Right cardiac atrium (tissue), 5 donors: ENCODE measurements at regions not wholly inside any gene's neighbourhood (a gene's known extent, or its start where the extent isn't known, plus 50 kb on each side); places are given as distances from the start of the nearest gene placed in this dataset.
A peak's percentile ranks its signal among the peaks of the same experiment; 100 is the strongest.
"Not testable (repeated sequence)": the region's sequence is repeated elsewhere in the genome, so short reads cannot be mapped to it uniquely, and the experiment has no call there.

Experiments used
- ATAC-seq, 2 donors: fragments of 200-7000 bp; cut with Tn5 transposase; one replicate each; pipeline versions ENCODE4 v1.8.0 to v1.9.1; 2020; ENCODE audit warnings: moderate library complexity in 2 of 2, mild to moderate bottlenecking in 1 of 2
- DNase-seq, 3 donors: peaks; one replicate each; pipeline ENCODE4 v3.0.0-alpha.2; 2020
- H3K27ac ChIP-seq: one replicate; pipeline ENCODE4 v1.5.1; 2013; ENCODE audit warnings: mild to moderate bottlenecking, low read length, control low read depth, moderate library complexity
- H3K27me3 ChIP-seq: one replicate; pipeline ENCODE4 v1.6.1; 2013; ENCODE audit not compliant: control insufficient read depth, insufficient read depth
- H3K4me1 ChIP-seq: one replicate; pipeline ENCODE4 v1.6.1; 2013; ENCODE audit warnings: low read length; ENCODE audit not compliant: control insufficient read depth, insufficient read depth
- H3K4me3 ChIP-seq: one replicate; pipeline ENCODE4 v1.5.1; 2013; ENCODE audit warnings: low read length, control low read depth
- H3K9me3 ChIP-seq: one replicate; pipeline ENCODE4 v1.6.1; 2013; ENCODE audit warnings: low read length; ENCODE audit not compliant: control insufficient read depth
- WGBS: extraction: QIAGEN DNeasy Blood & Tissue Kit; methylation state at CpG from one replicate; pipeline ENCODE4 v1.1.7; 2013; 5-methylcytosine and 5-hydroxymethylcytosine counted together
- intact Hi-C, 4 donors: fragments of 100-400 bp; cut with DNase I; formaldehyde crosslinking; loops; one replicate each; pipeline versions ENCODE4 v1.11.0 to v1.14.0; 2022 to 2023
- donor health status: healthy with polysubstance abuse.
- donor health status: DM: no; HTN: yes; CAD: no.
- donor health status: DM: no; HTN: no; CAD: no.
- donor health status: DM: no; HTN: yes; CAD: no; lungs with severe emphysema.
- donor health status: DM: yes; HTN: yes; CAD: no.

- Histone ChIP-seq H3K27me3 (no peaks in the 10 kb centered on the region), H3K4me1 (no peaks in the 10 kb centered on the region), H3K9me3 (no peaks in the 10 kb centered on the region), H3K4me3 (no peak overlapping the region), H3K27ac (no peak overlapping the region)
- ATAC-seq (no peak), DNase-seq (peak in 1 of 3 donors; percentile 18)
- intact Hi-C loops = no loop called here
- 71% methylated on average over 7 of the region's 7 CpGs for WGBS
These were observed 212.4 kb downstream of the TBC1D2B start for GRCh38 chr15:77865106-77865610.

GRCh38 chr15:77864211-77865105 lies 213.1 kb downstream of the TBC1D2B start:
- DNase-seq (peak in 2 of 3 donors; percentile 31 to 35), ATAC-seq (no peak)
- Histone ChIP-seq H3K27ac (no peak overlapping the region), H3K27me3 (no peaks in the 10 kb centered on the region), H3K9me3 (no peaks in the 10 kb centered on the region), H3K4me3 (no peak overlapping the region), H3K4me1 (no peaks in the 10 kb centered on the region)
- intact Hi-C loops = no loop called here
- WGBS = 74% methylated on average over 21 of the region's 21 CpGs

GRCh38 chr15:77863491-77864105 lies 213.9 kb downstream of the TBC1D2B start:
- DNase-seq (peak in 2 of 3 donors; percentile 23 to 30), ATAC-seq (no peak)
- Histone ChIP-seq H3K27me3 (no peaks in the 10 kb centered on the region), H3K4me3 (no peak overlapping the region), H3K9me3 (no peaks in the 10 kb centered on the region), H3K4me1 (no peaks in the 10 kb centered on the region), H3K27ac (no peak overlapping the region)
- intact Hi-C loops = no loop called here
- WGBS = 79% methylated on average over 12 of the region's 12 CpGs

- 59% methylated on average over 13 of the region's 13 CpGs for WGBS
- Histone ChIP-seq H3K4me1 (no peaks in the 10 kb centered on the region), H3K4me3 (no peak overlapping the region), H3K27ac (no peak overlapping the region), H3K9me3 (no peaks in the 10 kb centered on the region), H3K27me3 (no peaks in the 10 kb centered on the region)
- no peak for ATAC-seq
- intact Hi-C loops = no loop called here
- DNase-seq = peak in 2 of 3 donors; percentile 19 to 33
These were observed 214.8 kb downstream of the TBC1D2B start for GRCh38 chr15:77862651-77863104.

- H3K27ac ChIP-seq, H3K4me3 ChIP-seq, H3K9me3 ChIP-seq, H3K27me3 ChIP-seq, DNase-seq, intact Hi-C loops, ATAC-seq, H3K4me1 ChIP-seq: not testable (repeated sequence)
- WGBS = 78% methylated on average over 10 of the region's 10 CpGs
These were observed 215.4 kb downstream of the TBC1D2B start for GRCh38 chr15:77861997-77862635.

GRCh38 chr15:77860071-77860691 lies 217.3 kb downstream of the TBC1D2B start:
- Histone ChIP-seq H3K4me1 (no peaks in the 10 kb centered on the region), H3K27me3 (no peaks in the 10 kb centered on the region), H3K9me3 (no peaks in the 10 kb centered on the region), H3K27ac (no peak overlapping the region), H3K4me3 (no peak overlapping the region)
- intact Hi-C loops = no loop called here
- DNase-seq (peak in 1 of 3 donors; percentile 9), ATAC-seq (no peak)
- WGBS = 80% methylated on average over 10 of the region's 10 CpGs

- ATAC-seq (peak in 1 of 2 donors; percentile 11), DNase-seq (peak in 1 of 3 donors; percentile 4)
- H3K27ac ChIP-seq = no peak overlapping the region
- intact Hi-C loops = no loop called here
- H3K27me3 ChIP-seq = no peaks in the 10 kb centered on the region
- 70% methylated on average over 2 of the region's 2 CpGs for WGBS
- no peaks in the 10 kb centered on the region for H3K4me1 ChIP-seq
- H3K4me3 ChIP-seq = no peak overlapping the region
- no peaks in the 10 kb centered on the region for H3K9me3 ChIP-seq
These were observed 217.9 kb downstream of the TBC1D2B start for GRCh38 chr15:77859491-77860060.

GRCh38 chr15:77858792-77859490 lies 218.6 kb downstream of the TBC1D2B start:
- DNase-seq (no peak), ATAC-seq (no peak)
- H3K27ac ChIP-seq = no peak overlapping the region
- H3K27me3 ChIP-seq = no peaks in the 10 kb centered on the region
- H3K9me3 ChIP-seq = no peaks in the 10 kb centered on the region
- no peak overlapping the region for H3K4me3 ChIP-seq
- intact Hi-C loops = no loop called here
- 77% methylated on average over 11 of the region's 11 CpGs for WGBS
- H3K4me1 ChIP-seq = no peaks in the 10 kb centered on the region

GRCh38 chr15:77857419-77857818 lies 220.1 kb downstream of the TBC1D2B start:
- Histone ChIP-seq H3K27ac (no peak overlapping the region), H3K4me3 (no peak overlapping the region), H3K27me3 (no peaks in the 10 kb centered on the region), H3K9me3 (no peaks in the 10 kb centered on the region), H3K4me1 (no peaks in the 10 kb centered on the region)
- intact Hi-C loops = no loop called here
- ATAC-seq = no peak
- no peak for DNase-seq
- 75% methylated on average over 7 of the region's 7 CpGs for WGBS

- WGBS = 57% methylated on average over 1 of the region's 1 CpG
- H3K4me3 ChIP-seq = no peak overlapping the region
- no peak for ATAC-seq
- no peaks in the 10 kb centered on the region for H3K4me1 ChIP-seq
- no peaks in the 10 kb centered on the region for H3K9me3 ChIP-seq
- DNase-seq = no peak
- intact Hi-C loops = no loop called here
- H3K27me3 ChIP-seq = no peaks in the 10 kb centered on the region
- H3K27ac ChIP-seq = no peak overlapping the region
These were observed 220.7 kb downstream of the TBC1D2B start for GRCh38 chr15:77856705-77857346.
